GM08714 (cell line): ENCODE measurements at regions not wholly inside any gene's neighbourhood (a gene's known extent, or its start where the extent isn't known, plus 50 kb on each side); places are given as distances from the start of the nearest gene placed in this dataset.

Experiments used
- H3K4me3 ChIP-seq: fragments of 200-500 bp; sonication (Bioruptor generic); 2 replicates; pipeline ENCODE4 v1.5.1; 2014; ENCODE audit warnings: mild to moderate bottlenecking, low read length, inconsistent platforms
- ZNF274 ChIP-seq: IDR thresholded peaks from 2 replicates; pipeline ENCODE4 v1.6.1; 2012; ENCODE audit warnings: mild to moderate bottlenecking, low read depth, low read length

- no peak for TF ChIP-seq ZNF274
- no peak overlapping the region for H3K4me3 ChIP-seq
These were observed 275.7 kb downstream of the CSNK1G3 start for GRCh38 chr5:123787635-123788034.

- H3K4me3 ChIP-seq: no peak overlapping the region
- TF ChIP-seq ZNF274: no peak
These were observed 275.2 kb downstream of the CSNK1G3 start for GRCh38 chr5:123787136-123787535.

DNA sequence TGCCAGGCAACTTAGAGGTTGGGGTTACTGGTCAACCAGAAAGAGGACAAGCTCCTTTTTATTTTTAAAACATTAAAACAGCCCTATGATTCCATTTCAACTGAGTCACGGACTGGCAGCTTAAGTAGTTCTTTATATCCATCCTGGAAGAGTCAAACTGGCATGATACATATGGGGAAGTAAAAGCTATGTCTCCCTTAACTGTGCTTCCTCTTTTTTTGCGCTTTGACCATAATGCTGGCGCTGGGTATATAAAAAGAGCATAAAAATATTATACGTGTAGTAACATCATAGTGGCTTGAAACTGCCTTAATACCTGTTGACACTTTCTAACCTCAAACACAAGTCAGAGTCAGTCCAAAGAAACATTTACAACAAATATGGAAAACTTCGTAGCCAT is 274.4 kb downstream of the CSNK1G3 start:
- no peak overlapping the region for H3K4me3 ChIP-seq
- TF ChIP-seq ZNF274: no peak

DNA sequence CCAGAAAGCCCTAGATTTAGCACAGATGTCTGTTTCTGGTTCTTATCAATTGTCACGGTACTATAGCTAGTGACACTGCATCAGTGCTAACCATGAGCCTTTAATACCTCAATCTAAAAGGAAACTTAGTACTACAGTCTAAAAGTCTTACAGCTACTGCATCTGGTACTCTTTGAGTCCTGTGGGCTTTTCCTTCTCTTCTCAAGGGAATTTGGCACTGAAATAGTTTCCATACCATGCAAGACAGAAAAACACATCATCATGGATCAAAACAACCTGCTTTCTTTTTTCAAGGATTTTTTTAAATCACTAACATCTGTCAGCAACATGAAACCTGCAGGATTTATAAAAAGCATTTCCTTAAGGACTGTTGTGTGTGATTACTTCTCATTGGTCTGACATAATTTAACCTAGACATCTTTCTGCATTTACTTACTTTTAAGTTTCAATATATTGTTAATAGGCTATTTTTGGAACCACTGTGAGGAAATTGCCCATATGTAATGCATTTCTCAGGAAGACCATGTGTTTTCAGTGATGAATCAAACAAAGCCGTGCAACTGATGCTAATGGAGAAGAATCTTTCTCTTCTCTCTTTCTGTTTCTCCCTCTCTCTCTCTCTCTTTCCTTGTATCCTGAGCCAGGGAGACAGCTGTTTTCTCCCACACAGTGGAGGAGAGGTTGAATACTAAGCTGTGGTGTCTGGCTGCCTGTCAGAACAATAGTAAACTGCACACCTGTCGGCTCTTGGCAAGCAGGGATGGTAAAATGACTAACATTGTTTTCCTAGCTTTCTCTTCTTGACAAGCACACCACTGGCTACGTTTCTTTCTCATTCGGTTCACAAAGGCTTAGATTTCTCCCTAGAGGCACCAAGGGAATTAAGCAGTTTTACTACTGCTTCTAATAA is 273.4 kb downstream of the CSNK1G3 start:
- no peak overlapping the region for H3K4me3 ChIP-seq
- no peak for TF ChIP-seq ZNF274

DNA sequence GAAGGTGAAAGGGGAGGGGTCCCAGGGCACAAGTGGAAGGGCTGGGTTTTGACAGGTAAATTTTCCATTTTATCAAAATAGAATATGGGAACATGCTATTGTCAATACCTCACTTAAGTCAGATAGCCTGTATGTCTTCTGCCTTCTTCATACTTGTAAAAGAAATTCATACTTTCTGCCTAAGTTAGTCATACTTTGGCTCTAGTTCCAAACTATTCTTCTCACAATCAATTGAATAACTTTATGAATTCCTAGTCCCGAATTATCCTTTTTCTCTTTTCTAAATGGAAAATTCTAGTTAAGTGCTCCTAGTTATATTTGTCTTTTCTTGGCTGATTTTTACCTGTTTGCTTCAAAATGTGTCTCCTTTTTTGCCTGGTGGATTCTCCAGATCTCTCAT is 271.4 kb downstream of the CSNK1G3 start:
- TF ChIP-seq ZNF274: no peak
- no peak overlapping the region for H3K4me3 ChIP-seq

DNA sequence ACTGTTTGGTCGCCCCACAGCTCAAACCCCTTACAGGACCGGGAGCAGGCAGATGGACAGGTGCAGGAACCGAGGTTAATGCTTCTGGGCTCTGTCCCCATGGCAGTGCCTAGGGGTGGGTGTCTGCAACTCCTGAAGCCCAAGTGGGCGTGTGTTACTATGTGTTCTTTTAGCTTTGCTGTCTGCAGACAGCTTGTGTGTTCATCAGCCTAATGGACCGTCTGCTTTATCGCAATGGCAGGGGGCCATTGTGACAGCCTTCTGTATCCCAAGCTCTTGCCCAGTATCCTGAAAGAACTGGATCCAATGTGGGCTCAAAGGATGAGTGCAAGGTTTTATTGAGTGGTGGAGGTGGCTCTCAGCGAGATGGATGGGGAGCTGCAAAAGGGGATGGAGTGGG is 266.7 kb downstream of the CSNK1G3 start:
- TF ChIP-seq ZNF274: no peak
- no peak overlapping the region for H3K4me3 ChIP-seq

DNA sequence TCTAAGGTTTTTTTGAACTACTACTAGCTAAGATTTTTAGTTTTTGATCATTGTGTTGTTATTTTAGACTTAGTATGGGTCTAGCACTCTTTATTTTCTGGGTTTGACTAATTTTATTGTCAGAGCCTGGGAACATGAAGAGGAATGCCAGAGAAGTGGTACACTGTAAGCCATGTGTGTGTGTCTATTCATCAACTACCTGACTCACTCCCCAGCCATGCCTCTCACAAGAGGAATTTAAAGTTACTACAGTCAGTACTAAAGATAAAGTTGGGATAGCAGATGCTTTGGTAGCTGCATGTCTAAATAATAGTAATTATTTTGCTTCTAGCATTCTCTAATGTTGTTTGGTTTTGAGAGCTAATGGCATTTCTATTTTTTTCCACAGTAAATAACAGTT is 264.8 kb downstream of the CSNK1G3 start:
- TF ChIP-seq ZNF274: no peak
- no peak overlapping the region for H3K4me3 ChIP-seq

GRCh38 chr5:123771715-123772114 is 259.7 kb downstream of the CSNK1G3 start:
- no peak for TF ChIP-seq ZNF274
- H3K4me3 ChIP-seq: no peak overlapping the region

- no peak overlapping the region for H3K4me3 ChIP-seq
- no peak for TF ChIP-seq ZNF274
These were observed 251.2 kb downstream of the CSNK1G3 start for GRCh38 chr5:123763201-123763600.

DNA sequence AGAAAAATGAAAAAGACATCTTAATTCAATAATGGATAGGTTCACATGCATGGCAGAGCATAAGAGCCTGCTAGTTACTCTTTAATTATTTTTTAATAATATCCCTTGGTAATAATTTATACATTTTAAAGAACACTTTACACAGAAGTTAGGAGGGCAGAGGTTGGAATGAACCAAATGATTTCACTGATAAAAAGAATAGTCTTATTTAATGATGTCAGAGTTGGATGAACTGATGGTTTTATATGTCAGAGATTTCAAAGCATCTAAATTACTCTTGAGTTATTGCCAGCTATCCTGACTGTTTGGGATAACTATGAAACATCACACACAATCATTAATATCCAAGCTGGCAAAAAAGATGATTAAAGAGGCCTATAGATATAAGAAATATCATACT is 244.8 kb downstream of the CSNK1G3 start:
- no peak for TF ChIP-seq ZNF274

DNA sequence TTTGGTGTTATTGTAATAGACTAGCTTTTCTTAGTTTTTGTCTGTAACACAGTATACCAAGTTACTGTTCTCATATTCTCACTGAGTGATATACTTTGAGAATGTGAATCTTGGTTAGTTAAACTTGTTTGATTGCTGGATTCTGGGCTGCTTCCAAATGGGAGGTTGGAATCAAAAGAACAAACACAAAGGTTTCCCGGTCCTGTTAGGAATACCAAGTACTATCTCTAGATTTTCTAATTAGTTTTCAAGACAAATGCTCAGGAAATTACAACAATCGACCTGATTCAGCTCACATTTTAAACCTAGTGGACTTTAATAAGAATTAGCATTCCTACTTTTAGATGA is 244.3 kb downstream of the CSNK1G3 start:
- H3K4me3 ChIP-seq: no peak overlapping the region
- TF ChIP-seq ZNF274: no peak

More for the DNA sequence above, 244.8 kb downstream of the CSNK1G3 start:
- H3K4me3 ChIP-seq: no peak overlapping the region

GRCh38 chr5:123755653-123756317 is 243.8 kb downstream of the CSNK1G3 start:
- no peak for TF ChIP-seq ZNF274
- H3K4me3 ChIP-seq: no peak overlapping the region

DNA sequence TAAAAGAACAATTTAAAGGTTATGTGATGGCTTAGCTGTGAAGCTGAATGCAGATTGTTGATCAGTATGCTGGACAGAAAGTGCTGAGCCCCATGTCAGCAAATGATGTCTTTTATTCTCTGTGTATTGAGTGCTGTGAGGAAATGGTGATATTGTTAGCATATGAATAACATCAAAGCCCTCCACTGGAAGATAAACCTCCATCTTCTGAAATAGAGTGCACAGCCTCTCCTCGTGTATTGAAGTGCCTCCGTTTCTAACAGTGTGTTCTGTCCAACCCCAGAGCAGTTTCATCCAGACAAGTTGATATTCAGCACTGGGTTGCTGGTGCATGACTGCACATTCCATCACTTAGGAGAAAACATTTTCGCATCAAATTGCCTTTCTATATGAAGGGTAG is 242.9 kb downstream of the CSNK1G3 start:
- no peak overlapping the region for H3K4me3 ChIP-seq
- TF ChIP-seq ZNF274: no peak

GRCh38 chr5:123753937-123754891 is 242.2 kb downstream of the CSNK1G3 start:
- H3K4me3 ChIP-seq: no peak overlapping the region
- TF ChIP-seq ZNF274: no peak

- TF ChIP-seq ZNF274: no peak
- H3K4me3 ChIP-seq: no peak overlapping the region
These were observed 241.4 kb downstream of the CSNK1G3 start for GRCh38 chr5:123753180-123753936.
